Transverse colon (tissue), 3 donors: ENCODE measurements at regions not wholly inside any gene's neighbourhood (a gene's known extent, or its start where the extent isn't known, plus 50 kb on each side); places are given as distances from the start of the nearest gene placed in this dataset.

Source experiments
- EP300 ChIP-seq: sonication (generic); formaldehyde crosslinking; IDR thresholded peaks from one replicate; pipeline ENCODE4 v1.6.1; 2017; ENCODE audit warnings: antibody characterized with exemption, low read depth
- POLR2A ChIP-seq: fragments of 450-650 bp; IDR thresholded peaks from one replicate; pipeline ENCODE4 v1.6.1; 2016; ENCODE audit warnings: antibody characterized with exemption, mild to moderate bottlenecking, moderate library complexity
- TF ChIP-seq, protein P1 (sequence below), 5 experiments: fragments of 200-600 bp in 3 of 5; fragments of 450-650 bp in 2 of 5; sonication (generic) in 3 of 5; IDR thresholded peaks; 1 replicate in 2 of 5; 2 replicates in 3 of 5; pipeline ENCODE4 v1.5.1; 2016 to 2017; ENCODE audit warnings: antibody characterized with exemption in 5 of 5, inconsistent platforms in 3 of 5, mild to moderate bottlenecking in 2 of 5, moderate library complexity in 1 of 5

DNA sequence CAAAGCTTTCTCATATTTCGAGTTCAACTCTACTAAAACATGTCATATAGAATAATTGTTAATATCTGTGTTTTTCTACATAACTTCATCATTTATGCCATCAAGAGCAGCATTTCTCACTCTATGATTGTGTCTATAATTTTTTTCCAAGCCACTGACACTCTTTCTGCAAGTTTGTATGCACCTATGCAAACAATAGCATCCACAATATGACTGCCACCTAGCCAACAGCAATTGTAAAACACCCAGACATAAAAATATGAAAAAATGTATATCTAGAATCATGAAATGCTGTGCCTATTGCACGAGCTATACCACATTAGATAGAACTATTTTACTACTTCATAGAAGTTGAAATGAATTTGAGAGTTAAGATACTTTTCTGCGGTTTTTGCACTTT, 286.5 kb upstream of the MARCKS start:
- TF ChIP-seq, protein P1, sequence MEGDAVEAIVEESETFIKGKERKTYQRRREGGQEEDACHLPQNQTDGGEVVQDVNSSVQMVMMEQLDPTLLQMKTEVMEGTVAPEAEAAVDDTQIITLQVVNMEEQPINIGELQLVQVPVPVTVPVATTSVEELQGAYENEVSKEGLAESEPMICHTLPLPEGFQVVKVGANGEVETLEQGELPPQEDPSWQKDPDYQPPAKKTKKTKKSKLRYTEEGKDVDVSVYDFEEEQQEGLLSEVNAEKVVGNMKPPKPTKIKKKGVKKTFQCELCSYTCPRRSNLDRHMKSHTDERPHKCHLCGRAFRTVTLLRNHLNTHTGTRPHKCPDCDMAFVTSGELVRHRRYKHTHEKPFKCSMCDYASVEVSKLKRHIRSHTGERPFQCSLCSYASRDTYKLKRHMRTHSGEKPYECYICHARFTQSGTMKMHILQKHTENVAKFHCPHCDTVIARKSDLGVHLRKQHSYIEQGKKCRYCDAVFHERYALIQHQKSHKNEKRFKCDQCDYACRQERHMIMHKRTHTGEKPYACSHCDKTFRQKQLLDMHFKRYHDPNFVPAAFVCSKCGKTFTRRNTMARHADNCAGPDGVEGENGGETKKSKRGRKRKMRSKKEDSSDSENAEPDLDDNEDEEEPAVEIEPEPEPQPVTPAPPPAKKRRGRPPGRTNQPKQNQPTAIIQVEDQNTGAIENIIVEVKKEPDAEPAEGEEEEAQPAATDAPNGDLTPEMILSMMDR (IDR thresholded peaks at IDR 0.05), result no peak
- no peak for TF ChIP-seq EP300
- no peak for TF ChIP-seq POLR2A
